ENCODE measurements at regions not wholly inside any gene's neighbourhood (a gene's known extent, or its start where the extent isn't known, plus 50 kb on each side); places are given as distances from the start of the nearest gene placed in this dataset.

DNA sequence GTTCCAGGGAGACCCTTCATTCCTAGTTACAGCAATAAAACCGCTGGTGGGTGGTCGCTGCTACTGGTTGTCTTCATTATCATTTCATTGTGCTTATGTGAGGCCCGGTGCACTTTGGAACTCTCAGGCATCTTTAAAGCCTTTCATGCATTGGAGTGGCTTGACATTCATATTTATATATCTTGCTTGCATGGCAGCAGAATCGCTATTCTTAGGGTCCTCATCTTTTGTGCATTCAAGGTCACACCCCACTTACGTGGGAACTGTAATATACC, 110.1 kb downstream of the ZBTB18 start:
- Mint-ChIP-seq H3K27me3 (no peaks in the 10 kb centered on the region), H3K4me1 (ENCODE audit: low read depth) (no peaks in the 10 kb centered on the region), H3K36me3 (ENCODE audit: low read depth) (no peaks in the 10 kb centered on the region), H3K9me3 (no peaks in the 10 kb centered on the region), H3K4me3 (no peak overlapping the region), H3K27ac (no peak overlapping the region)
- intact Hi-C loops (cut with micrococcal nuclease): no loop called here
- ATAC-seq: no peak
- POLR2A ChIA-PET: no interaction called here
- no peak for DNase-seq
- TF ChIP-seq, protein P1, sequence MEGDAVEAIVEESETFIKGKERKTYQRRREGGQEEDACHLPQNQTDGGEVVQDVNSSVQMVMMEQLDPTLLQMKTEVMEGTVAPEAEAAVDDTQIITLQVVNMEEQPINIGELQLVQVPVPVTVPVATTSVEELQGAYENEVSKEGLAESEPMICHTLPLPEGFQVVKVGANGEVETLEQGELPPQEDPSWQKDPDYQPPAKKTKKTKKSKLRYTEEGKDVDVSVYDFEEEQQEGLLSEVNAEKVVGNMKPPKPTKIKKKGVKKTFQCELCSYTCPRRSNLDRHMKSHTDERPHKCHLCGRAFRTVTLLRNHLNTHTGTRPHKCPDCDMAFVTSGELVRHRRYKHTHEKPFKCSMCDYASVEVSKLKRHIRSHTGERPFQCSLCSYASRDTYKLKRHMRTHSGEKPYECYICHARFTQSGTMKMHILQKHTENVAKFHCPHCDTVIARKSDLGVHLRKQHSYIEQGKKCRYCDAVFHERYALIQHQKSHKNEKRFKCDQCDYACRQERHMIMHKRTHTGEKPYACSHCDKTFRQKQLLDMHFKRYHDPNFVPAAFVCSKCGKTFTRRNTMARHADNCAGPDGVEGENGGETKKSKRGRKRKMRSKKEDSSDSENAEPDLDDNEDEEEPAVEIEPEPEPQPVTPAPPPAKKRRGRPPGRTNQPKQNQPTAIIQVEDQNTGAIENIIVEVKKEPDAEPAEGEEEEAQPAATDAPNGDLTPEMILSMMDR (IDR thresholded peaks at IDR 0.05): no peak
- CTCF ChIA-PET: no interaction called here

- no peaks in the 10 kb centered on the region for H3K36me3 Mint-ChIP-seq (ENCODE audit: low read depth)
- TF ChIP-seq, protein P1 (IDR thresholded peaks at IDR 0.05): no peak
- ChIA-PET CTCF (no interaction called here), POLR2A (no interaction called here)
- DNase-seq (no peak), ATAC-seq (no peak)
- no peaks in the 10 kb centered on the region for H3K9me3 Mint-ChIP-seq
- intact Hi-C loops (cut with micrococcal nuclease): no loop called here
- H3K27ac Mint-ChIP-seq: no peak overlapping the region
- no peaks in the 10 kb centered on the region for H3K27me3 Mint-ChIP-seq
- no peaks in the 10 kb centered on the region for H3K4me1 Mint-ChIP-seq (ENCODE audit: low read depth)
- no peak overlapping the region for H3K4me3 Mint-ChIP-seq
Observed at GRCh38 chr1:244162786-244163530, 111.9 kb downstream of the ZBTB18 start.

GRCh38 chr1:244163861-244164510, 112.9 kb downstream of the ZBTB18 start:
- TF ChIP-seq, protein P1 (IDR thresholded peaks at IDR 0.05): no peak
- H3K4me1 Mint-ChIP-seq (ENCODE audit: low read depth): no peaks in the 10 kb centered on the region
- no peaks in the 10 kb centered on the region for H3K27me3 Mint-ChIP-seq

GRCh38 chr1:244164511-244164890, 113.4 kb downstream of the ZBTB18 start:
- POLR2A ChIA-PET: no interaction called here
- Mint-ChIP-seq H3K27me3 (no peaks in the 10 kb centered on the region), H3K4me1 (ENCODE audit: low read depth) (no peaks in the 10 kb centered on the region), H3K9me3 (no peaks in the 10 kb centered on the region), H3K27ac (no peak overlapping the region), H3K36me3 (ENCODE audit: low read depth) (no peaks in the 10 kb centered on the region), H3K4me3 (no peak overlapping the region)
- no peak for DNase-seq
- intact Hi-C loops (cut with micrococcal nuclease): no loop called here
- TF ChIP-seq, protein P1 (IDR thresholded peaks at IDR 0.05): no peak
- ATAC-seq: no peak
- CTCF ChIA-PET: no interaction called here

More at GRCh38 chr1:244163861-244164510, 112.9 kb downstream of the ZBTB18 start:
- Mint-ChIP-seq H3K27ac (no peak overlapping the region), H3K36me3 (ENCODE audit: low read depth) (no peaks in the 10 kb centered on the region), H3K9me3 (no peaks in the 10 kb centered on the region), H3K4me3 (no peak overlapping the region)
- DNase-seq: no peak
- POLR2A ChIA-PET: no interaction called here
- ATAC-seq: no peak
- CTCF ChIA-PET: no interaction called here
- intact Hi-C loops (cut with micrococcal nuclease): no loop called here

DNA sequence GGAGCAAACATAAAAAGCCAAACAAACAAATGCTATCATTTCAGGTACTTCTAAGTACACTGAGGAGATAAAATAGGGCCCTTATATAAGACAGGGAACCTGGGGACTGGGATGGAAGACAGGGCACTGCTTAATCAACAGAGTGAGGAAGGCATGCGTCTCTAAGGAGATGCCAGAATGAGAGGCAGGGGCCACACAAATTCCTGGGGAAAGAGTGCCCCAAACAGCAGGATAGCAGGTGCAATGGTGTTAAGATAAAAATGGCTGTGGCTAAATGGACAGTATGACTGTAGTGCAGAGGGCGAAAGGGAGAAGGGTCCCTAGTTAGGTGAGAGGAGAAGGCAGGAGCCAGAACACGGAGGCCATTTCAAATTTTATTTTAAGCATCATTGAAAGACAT, 113.9 kb downstream of the ZBTB18 start:
- Mint-ChIP-seq H3K9me3 (no peaks in the 10 kb centered on the region), H3K27ac (no peak overlapping the region), H3K36me3 (ENCODE audit: low read depth) (no peaks in the 10 kb centered on the region), H3K27me3 (no peaks in the 10 kb centered on the region), H3K4me3 (no peak overlapping the region), H3K4me1 (ENCODE audit: low read depth) (no peaks in the 10 kb centered on the region)
- POLR2A ChIA-PET: no interaction called here
- no peak for DNase-seq
- ATAC-seq: no peak
- CTCF ChIA-PET: no interaction called here
- TF ChIP-seq, protein P1 (IDR thresholded peaks at IDR 0.05): no peak
- intact Hi-C loops (cut with micrococcal nuclease): no loop called here

All from activated CD8-positive, alpha-beta T cell treated with anti-CD3 and anti-CD28 coated beads for 36 hours (primary cell).